ENCODE measurements at regions not wholly inside any gene's neighbourhood (a gene's known extent, or its start where the extent isn't known, plus 50 kb on each side); places are given as distances from the start of the nearest gene placed in this dataset.

DNA sequence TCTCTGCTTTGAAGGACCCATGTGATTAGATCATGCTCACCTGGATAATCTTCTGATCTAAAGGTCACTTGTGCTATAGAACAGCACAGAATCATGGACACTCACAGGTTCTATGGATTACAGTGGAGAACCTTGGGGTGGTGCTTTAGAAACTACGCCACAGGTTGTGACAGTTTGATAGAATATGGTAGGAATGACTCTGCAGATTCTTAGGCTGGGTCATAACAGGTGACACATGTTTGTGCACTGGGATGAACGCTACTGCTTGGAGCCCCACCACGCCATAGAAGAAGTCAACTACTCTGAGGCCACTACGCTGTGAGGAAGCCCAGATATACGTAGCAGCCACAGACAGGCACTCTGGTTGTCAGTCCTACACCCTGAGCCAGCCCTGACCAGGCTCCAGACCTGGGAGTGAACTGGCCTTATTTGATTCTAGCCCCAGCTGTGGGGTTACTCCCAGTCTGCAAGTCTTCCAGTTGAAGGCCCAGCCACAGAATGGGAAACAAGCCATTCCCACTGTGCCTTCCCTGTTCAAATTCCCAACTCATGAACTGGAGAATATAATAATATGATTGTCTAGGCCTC lies 99.0 kb upstream of the SLC24A3 start (continued):
- peak; percentile 70; the same call in 1 of the 2 replicates for TF ChIP-seq C11orf30 (IDR thresholded peaks at IDR 0.05; ENCODE audit: low read depth)
- no peak for TF ChIP-seq ZNF57 (CRISPR knock-in tag; IDR thresholded peaks at IDR 0.05)
- TF ChIP-seq ZNF124 (CRISPR knock-in tag; IDR thresholded peaks at IDR 0.05) = no peak
- peak; percentile 48; the same call in 1 of the 2 replicates for TF ChIP-seq ZNF316 (IDR thresholded peaks at IDR 0.05)

DNA sequence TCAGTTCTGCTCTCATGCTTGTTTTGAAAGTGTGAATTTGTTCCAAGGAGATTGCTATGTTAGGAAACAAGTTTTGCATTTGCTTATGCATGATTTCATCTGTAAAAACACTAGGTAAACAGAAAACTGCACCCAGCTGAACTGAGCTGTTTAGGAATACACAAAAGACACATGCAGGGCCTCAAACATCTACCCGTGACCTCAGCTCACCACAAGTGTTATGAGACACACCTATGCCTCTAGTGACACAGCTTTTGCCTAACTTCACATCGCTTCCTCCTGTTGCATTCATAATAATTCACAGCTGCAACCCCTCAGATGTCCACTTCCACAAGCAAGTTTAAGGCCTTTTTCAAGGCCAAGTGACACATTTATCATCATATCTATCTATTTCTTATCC lies 98.0 kb upstream of the SLC24A3 start:
- no TSS peak for BruUV-seq (replicated peaks)
- H3K4me1 ChIP-seq (replicated peaks in 1 of 2; ENCODE audit: control insufficient read depth in 2 of 2, insufficient read depth in 2 of 2, low read length in 2 of 2) = no peaks in the 10 kb centered on the region
- no peaks in the 10 kb centered on the region for H3K9me1 ChIP-seq (ENCODE audit: control insufficient read depth, insufficient read depth, low read length)
- H3K9me3 ChIP-seq (replicated peaks; ENCODE audit: control insufficient read depth, insufficient read depth, low read depth, low read length) = no peaks in the 10 kb centered on the region
- no peak overlapping the region for H3K4me3 ChIP-seq
- H3K36me3 ChIP-seq (ENCODE audit: control insufficient read depth, insufficient read depth, low read length) = no peaks in the 10 kb centered on the region
- H3K79me2 ChIP-seq (ENCODE audit: control insufficient read depth, insufficient read depth, low read length) = no peaks in the 10 kb centered on the region
- H3K4me2 ChIP-seq (ENCODE audit: insufficient read depth, low read length) = no peak overlapping the region
- ChIA-PET POLR2A (no interaction called here), CTCF (ENCODE audit: low intra/inter-chr PET ratio) (no interaction called here)
- no peak overlapping the region for H3K27ac ChIP-seq (ENCODE audit: extremely low read depth, low read depth, low read length)
- WGBS (ENCODE audit: insufficient coverage, low coverage, missing lambda C conversion rate) = 0% methylated on average over 1 of the region's 2 CpGs
- DNase-seq (ENCODE audit: extremely low read depth in 1 of 4, low spot score in 3 of 4) = no peak
- intact Hi-C loops (cut with micrococcal nuclease) = no loop called here
- no peaks in the 10 kb centered on the region for H4K20me1 ChIP-seq (replicated peaks; ENCODE audit: control insufficient read depth, insufficient read depth, low read length)
- in situ Hi-C loops (cut with MboI) = no loop called here
- no peak for ATAC-seq
- H2AFZ ChIP-seq (ENCODE audit: low read depth, low read length) = no peak overlapping the region
- no peak for FAIRE-seq
- no peaks in the 10 kb centered on the region for H3K27me3 ChIP-seq (ENCODE audit: control insufficient read depth in 2 of 2, insufficient read depth in 2 of 2, low read length in 2 of 2)
- H3K9ac ChIP-seq (ENCODE audit: insufficient read depth in 1 of 2, low read depth in 2 of 2, low read length in 2 of 2) = no peak overlapping the region
- TF ChIP-seq FOXK1 (CRISPR knock-in tag; IDR thresholded peaks at IDR 0.05; ENCODE audit: borderline replicate concordance) (no peak), UBTF (IDR thresholded peaks at IDR 0.05; ENCODE audit: borderline replicate concordance in 1 of 2, low read depth in 2 of 2, low read length in 2 of 2) (no peak), CCAR2 (IDR thresholded peaks at IDR 0.05; ENCODE audit: low read depth, low read length) (no peak), CCNT2 (IDR thresholded peaks at IDR 0.05; ENCODE audit: borderline replicate concordance, extremely low read depth, insufficient read length, low read depth, low read length) (no peak), NR2C1 (IDR thresholded peaks at IDR 0.05) (no peak), NR2C1 (tag; IDR thresholded peaks at IDR 0.05) (no peak), ZKSCAN8 (CRISPR knock-in tag; IDR thresholded peaks at IDR 0.05) (no peak), ZNF77 (CRISPR knock-in tag; IDR thresholded peaks at IDR 0.05) (no peak), FOS (IDR thresholded peaks at IDR 0.05; ENCODE audit: extremely low read depth, insufficient read length) (no peak), ZNF76 (CRISPR knock-in tag; IDR thresholded peaks at IDR 0.05; ENCODE audit: borderline replicate concordance) (no peak)
- TF ChIP-seq, protein P1, sequence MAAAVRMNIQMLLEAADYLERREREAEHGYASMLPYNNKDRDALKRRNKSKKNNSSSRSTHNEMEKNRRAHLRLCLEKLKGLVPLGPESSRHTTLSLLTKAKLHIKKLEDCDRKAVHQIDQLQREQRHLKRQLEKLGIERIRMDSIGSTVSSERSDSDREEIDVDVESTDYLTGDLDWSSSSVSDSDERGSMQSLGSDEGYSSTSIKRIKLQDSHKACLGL (CRISPR knock-in tag; IDR thresholded peaks at IDR 0.05; ENCODE audit: borderline replicate concordance, poor library complexity, severe bottlenecking) = no peak
